K562 (cell line): ENCODE measurements at regions not wholly inside any gene's neighbourhood (a gene's known extent, or its start where the extent isn't known, plus 50 kb on each side); places are given as distances from the start of the nearest gene placed in this dataset.

Experiments
- ATAC-seq: fragments of 200-7000 bp; cut with Tn5 transposase; 3 replicates; pipeline ENCODE4 v1.9.1; 2020; ENCODE audit warnings: moderate library complexity
- BruUV-seq: library from RNA; stranded (reverse); fragments of 400-500 nt; replicated peaks from 2 replicates; lab custom pipeline; 2021; lab: Mats Ljungman, UMichigan
- CTCF ChIA-PET: fragments of 300-600 bp; formaldehyde crosslinking; extraction: SDS; loops from one replicate; lab custom pipeline; 2021; ENCODE audit warnings: low intra/inter-chr PET ratio; lab: Yijun Ruan, JAX
- POLR2A ChIA-PET: fragments of 300-600, 350-650 bp; sonication (Branson Sonifier 250); formaldehyde crosslinking; extraction: SDS; loops from one replicate; lab custom pipeline; 2021; ENCODE audit warnings: antibody characterized with exemption, inconsistent platforms; lab: Yijun Ruan, JAX
- DNase-seq, 4 experiments: peaks; one replicate each; pipeline versions ENCODE4 v3.0.0 to v3.0.0-alpha.2; 2011 to 2018; ENCODE audit warnings: low spot score in 3 of 4, mixed read lengths in 3 of 4; ENCODE audit errors: extremely low read depth in 1 of 4
- FAIRE-seq: peaks from 2 replicates; lab custom pipeline; 2011; peaks lifted over from hg19 to GRCh38; lab: Jason Lieb, UNC
- H2AFZ ChIP-seq: 2 replicates; pipeline ENCODE4 v1.6.0; 2011; ENCODE audit warnings: low read depth, low read length, control low read depth, inconsistent platforms
- H3K27ac ChIP-seq: fragments of 200-600 bp; 3 replicates; pipeline ENCODE4 v1.8.0; 2011; ENCODE audit warnings: low read depth, mild to moderate bottlenecking, control low read depth, inconsistent platforms, low read length, moderate library complexity, mixed read lengths; ENCODE audit errors: extremely low read depth
- H3K27me3 ChIP-seq, 2 experiments: fragments of 300-600 bp in 1 of 2; 2 replicates in 1 of 2; 3 replicates in 1 of 2; pipeline versions ENCODE4 v1.6.0 to v1.8.0; 2011; ENCODE audit warnings: inconsistent platforms in 2 of 2, low read length in 2 of 2, mild to moderate bottlenecking in 1 of 2, mixed read lengths in 1 of 2, moderate library complexity in 1 of 2; ENCODE audit not compliant: control insufficient read depth in 2 of 2, insufficient read depth in 2 of 2
- H3K36me3 ChIP-seq: fragments of 300-600 bp; 3 replicates; pipeline ENCODE4 v1.8.0; 2011; ENCODE audit warnings: mild to moderate bottlenecking, low read length, inconsistent platforms; ENCODE audit not compliant: control insufficient read depth, insufficient read depth
- H3K4me1 ChIP-seq, 2 experiments: fragments of 200-600 bp in 1 of 2; replicated peaks in 1 of 2; 2 replicates in 1 of 2; 3 replicates in 1 of 2; pipeline versions ENCODE4 v1.5.1 to v1.8.0; 2011; ENCODE audit warnings: inconsistent platforms in 2 of 2, low read length in 2 of 2, mild to moderate bottlenecking in 1 of 2, mixed read lengths in 1 of 2, moderate library complexity in 1 of 2; ENCODE audit not compliant: control insufficient read depth in 2 of 2, insufficient read depth in 2 of 2
- H3K4me2 ChIP-seq: 2 replicates; pipeline ENCODE4 v1.6.1; 2011; ENCODE audit warnings: low read length, control low read depth, inconsistent platforms, mixed read lengths; ENCODE audit not compliant: insufficient read depth
- H3K4me3 ChIP-seq: fragments of 200-600 bp; sonication (generic), shearing (Covaris generic); 2 replicates; pipeline ENCODE4 v1.5.1; 2016; ENCODE audit warnings: control low read depth, inconsistent platforms
- H3K79me2 ChIP-seq: fragments of 200-600 bp; 3 replicates; pipeline ENCODE4 v1.8.0; 2011; ENCODE audit warnings: low read length, inconsistent platforms; ENCODE audit not compliant: control insufficient read depth, insufficient read depth
- H3K9ac ChIP-seq, 2 experiments: 2 replicates each; pipeline versions ENCODE4 v1.6.0 to v1.6.1; 2011; ENCODE audit warnings: low read depth in 2 of 2, low read length in 2 of 2, control low read depth in 1 of 2, inconsistent platforms in 1 of 2, mild to moderate bottlenecking in 1 of 2, mixed read lengths in 1 of 2; ENCODE audit not compliant: insufficient read depth in 1 of 2
- H3K9me1 ChIP-seq: one replicate; pipeline ENCODE4 v1.6.0; 2011; ENCODE audit warnings: inconsistent platforms, mild to moderate bottlenecking, low read length, moderate library complexity; ENCODE audit not compliant: control insufficient read depth, insufficient read depth
- H3K9me3 ChIP-seq: replicated peaks from 2 replicates; pipeline ENCODE4 v1.5.1; 2011; ENCODE audit warnings: low read depth, low read length, inconsistent platforms; ENCODE audit not compliant: control insufficient read depth, insufficient read depth
- H4K20me1 ChIP-seq: replicated peaks from 2 replicates; pipeline ENCODE4 v1.6.1; 2011; ENCODE audit warnings: low read length, inconsistent platforms, mixed read lengths; ENCODE audit not compliant: control insufficient read depth, insufficient read depth
- CBX1 ChIP-seq: sonication (generic); IDR thresholded peaks from 2 replicates; pipeline ENCODE4 v1.6.1; 2016; ENCODE audit warnings: antibody characterized with exemption, low read depth, mild to moderate bottlenecking
- DNMT1 ChIP-seq: fragments of 450-650 bp; IDR thresholded peaks from 2 replicates; pipeline ENCODE4 v1.6.1; 2016; ENCODE audit warnings: antibody characterized with exemption, mild to moderate bottlenecking
- DPF2 ChIP-seq: fragments of 450-650 bp; IDR thresholded peaks from 2 replicates; pipeline ENCODE4 v1.6.1; 2016
- ELF4 ChIP-seq: fragments of 450-650 bp; formaldehyde crosslinking; IDR thresholded peaks from 2 replicates; pipeline ENCODE4 v1.4.0; 2022; ENCODE audit warnings: missing genetic modification characterization
- LEF1 ChIP-seq: fragments of 450-650 bp; IDR thresholded peaks from 2 replicates; pipeline ENCODE4 v1.6.1; 2016; ENCODE audit warnings: mild to moderate bottlenecking
- NEUROD1 ChIP-seq: fragments of 150-350 bp; IDR thresholded peaks from 2 replicates; pipeline ENCODE4 v1.6.1; 2014; ENCODE audit warnings: borderline replicate concordance, low read length, low read depth; ENCODE audit not compliant: partially characterized antibody
- SAFB2 ChIP-seq: fragments of 200-400 bp; formaldehyde crosslinking; IDR thresholded peaks from 2 replicates; pipeline ENCODE4 v1.6.1; 2018; ENCODE audit warnings: borderline replicate concordance, low read length, low read depth, moderate library complexity; ENCODE audit not compliant: severe bottlenecking
- SMARCE1 ChIP-seq: fragments of 450-650 bp; IDR thresholded peaks from 2 replicates; pipeline ENCODE4 v1.7.1; 2016; ENCODE audit warnings: mild to moderate bottlenecking
- SUPT5H ChIP-seq: fragments of 450-650 bp; IDR thresholded peaks from 2 replicates; pipeline ENCODE4 v1.6.1; 2016
- ZC3H4 ChIP-seq: sonication (generic); formaldehyde crosslinking; IDR thresholded peaks from 2 replicates; pipeline ENCODE4 v1.9.0; 2021; ENCODE audit warnings: missing genetic modification reagents, borderline replicate concordance
- WGBS: fragments of 100-300 bp; shearing (Covaris generic); methylation state at CpG from one replicate; pipeline ENCODE4 v1.1.6; 2016; ENCODE audit warnings: low coverage, mixed read lengths; ENCODE audit not compliant: insufficient coverage; ENCODE audit errors: missing lambda C conversion rate; 5-methylcytosine and 5-hydroxymethylcytosine counted together
- in situ Hi-C: fragments of 300-500 bp; cut with MboI; formaldehyde crosslinking; loops from 4 replicates; pipeline ENCODE4 v1.15.0; 2018; ENCODE audit warnings: inconsistent platforms, mixed read lengths
- intact Hi-C: fragments of 100-400 bp; cut with micrococcal nuclease; formaldehyde crosslinking; loops from 2 replicates; pipeline ENCODE4 v1.14.2; 2022
- TF ChIP-seq, protein P1 (sequence below), 2 experiments: fragments of 450-650 bp; IDR thresholded peaks; 2 replicates each; pipeline ENCODE4 v1.6.1; 2018; ENCODE audit warnings: mild to moderate bottlenecking in 2 of 2, low read depth in 1 of 2; ENCODE audit not compliant: partially characterized antibody in 2 of 2
- TF ChIP-seq, protein P2 (sequence below): fragments of 450-650 bp; formaldehyde crosslinking; IDR thresholded peaks from 2 replicates; pipeline ENCODE4 v1.4.0; 2022; ENCODE audit warnings: missing genetic modification characterization
- TF ChIP-seq, protein P3 (sequence below): sonication (generic); formaldehyde crosslinking; IDR thresholded peaks from 2 replicates; pipeline ENCODE4 v1.8.0; 2023; ENCODE audit warnings: missing genetic modification reagents, mild to moderate bottlenecking, borderline replicate concordance

DNA sequence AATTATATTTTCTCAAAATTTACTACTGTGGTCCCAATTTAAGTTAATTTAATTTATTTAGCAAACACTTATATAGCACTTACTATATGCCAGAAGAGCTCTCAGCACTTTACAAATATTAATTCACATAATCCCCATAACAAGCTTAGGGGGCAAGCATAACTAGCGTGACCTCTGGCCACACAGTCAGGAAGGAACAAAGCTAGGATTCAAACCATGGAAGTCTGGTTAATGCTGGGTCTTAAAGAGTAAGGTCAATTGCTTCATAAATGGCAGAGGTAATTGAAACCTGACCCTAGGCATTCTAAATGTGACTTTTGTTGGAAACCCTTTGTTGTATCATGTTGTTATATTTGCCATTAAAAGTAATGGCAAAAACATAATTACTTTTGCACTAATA is 279.5 kb upstream of the EMCN start (continued):
- TF ChIP-seq, protein P1, sequence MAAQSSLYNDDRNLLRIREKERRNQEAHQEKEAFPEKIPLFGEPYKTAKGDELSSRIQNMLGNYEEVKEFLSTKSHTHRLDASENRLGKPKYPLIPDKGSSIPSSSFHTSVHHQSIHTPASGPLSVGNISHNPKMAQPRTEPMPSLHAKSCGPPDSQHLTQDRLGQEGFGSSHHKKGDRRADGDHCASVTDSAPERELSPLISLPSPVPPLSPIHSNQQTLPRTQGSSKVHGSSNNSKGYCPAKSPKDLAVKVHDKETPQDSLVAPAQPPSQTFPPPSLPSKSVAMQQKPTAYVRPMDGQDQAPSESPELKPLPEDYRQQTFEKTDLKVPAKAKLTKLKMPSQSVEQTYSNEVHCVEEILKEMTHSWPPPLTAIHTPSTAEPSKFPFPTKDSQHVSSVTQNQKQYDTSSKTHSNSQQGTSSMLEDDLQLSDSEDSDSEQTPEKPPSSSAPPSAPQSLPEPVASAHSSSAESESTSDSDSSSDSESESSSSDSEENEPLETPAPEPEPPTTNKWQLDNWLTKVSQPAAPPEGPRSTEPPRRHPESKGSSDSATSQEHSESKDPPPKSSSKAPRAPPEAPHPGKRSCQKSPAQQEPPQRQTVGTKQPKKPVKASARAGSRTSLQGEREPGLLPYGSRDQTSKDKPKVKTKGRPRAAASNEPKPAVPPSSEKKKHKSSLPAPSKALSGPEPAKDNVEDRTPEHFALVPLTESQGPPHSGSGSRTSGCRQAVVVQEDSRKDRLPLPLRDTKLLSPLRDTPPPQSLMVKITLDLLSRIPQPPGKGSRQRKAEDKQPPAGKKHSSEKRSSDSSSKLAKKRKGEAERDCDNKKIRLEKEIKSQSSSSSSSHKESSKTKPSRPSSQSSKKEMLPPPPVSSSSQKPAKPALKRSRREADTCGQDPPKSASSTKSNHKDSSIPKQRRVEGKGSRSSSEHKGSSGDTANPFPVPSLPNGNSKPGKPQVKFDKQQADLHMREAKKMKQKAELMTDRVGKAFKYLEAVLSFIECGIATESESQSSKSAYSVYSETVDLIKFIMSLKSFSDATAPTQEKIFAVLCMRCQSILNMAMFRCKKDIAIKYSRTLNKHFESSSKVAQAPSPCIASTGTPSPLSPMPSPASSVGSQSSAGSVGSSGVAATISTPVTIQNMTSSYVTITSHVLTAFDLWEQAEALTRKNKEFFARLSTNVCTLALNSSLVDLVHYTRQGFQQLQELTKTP (IDR thresholded peaks at IDR 0.05; ENCODE audit: low read depth in 1 of 2, partially characterized antibody in 2 of 2): no peak
- TF ChIP-seq CBX1: no peak
- no peak for TF ChIP-seq DPF2
- TF ChIP-seq ELF4 (CRISPR knock-in tag): no peak
- TF ChIP-seq LEF1: no peak
- TF ChIP-seq SUPT5H: no peak
- no peak for TF ChIP-seq ZC3H4
- TF ChIP-seq SMARCE1: no peak

DNA sequence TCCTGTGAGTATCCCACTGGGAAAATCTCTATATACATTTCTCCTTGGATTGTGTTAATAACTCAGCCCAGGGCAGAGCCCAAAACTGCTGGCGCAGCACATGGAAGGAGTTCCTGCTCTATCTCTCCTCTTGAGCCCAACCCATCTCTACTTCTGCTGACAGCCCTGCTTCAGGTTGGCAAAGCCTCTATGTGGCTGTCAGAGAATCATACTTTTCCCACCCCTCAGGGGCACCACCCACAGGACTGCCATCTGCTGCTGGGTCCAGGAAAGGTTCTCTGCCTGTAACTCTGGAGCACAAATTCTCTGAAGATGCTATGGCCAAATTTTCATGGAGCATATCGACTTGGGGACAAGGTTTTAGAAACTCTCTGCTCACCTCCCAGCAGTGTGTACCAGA is 278.5 kb upstream of the EMCN start:
- Histone ChIP-seq H3K36me3 (no peaks in the 10 kb centered on the region), H3K9me1 (no peaks in the 10 kb centered on the region), H3K9me3 (no peaks in the 10 kb centered on the region), H3K4me3 (no peak overlapping the region), H3K4me1 (no peaks in the 10 kb centered on the region), H2AFZ (no peak overlapping the region), H4K20me1 (no peaks in the 10 kb centered on the region), H3K27ac (no peak overlapping the region), H3K4me2 (no peak overlapping the region), H3K79me2 (no peaks in the 10 kb centered on the region), H3K9ac (no peak overlapping the region), H3K27me3 (no peaks in the 10 kb centered on the region)
- ChIA-PET CTCF (no interaction called here), POLR2A (no interaction called here)
- in situ Hi-C loops: no loop called here
- no peak for FAIRE-seq
- BruUV-seq: no TSS peak
- intact Hi-C loops: no loop called here
- no peak for ATAC-seq
- 7% methylated on average over 2 of the region's 2 CpGs for WGBS
- no peak for DNase-seq
- TF ChIP-seq, protein P2, sequence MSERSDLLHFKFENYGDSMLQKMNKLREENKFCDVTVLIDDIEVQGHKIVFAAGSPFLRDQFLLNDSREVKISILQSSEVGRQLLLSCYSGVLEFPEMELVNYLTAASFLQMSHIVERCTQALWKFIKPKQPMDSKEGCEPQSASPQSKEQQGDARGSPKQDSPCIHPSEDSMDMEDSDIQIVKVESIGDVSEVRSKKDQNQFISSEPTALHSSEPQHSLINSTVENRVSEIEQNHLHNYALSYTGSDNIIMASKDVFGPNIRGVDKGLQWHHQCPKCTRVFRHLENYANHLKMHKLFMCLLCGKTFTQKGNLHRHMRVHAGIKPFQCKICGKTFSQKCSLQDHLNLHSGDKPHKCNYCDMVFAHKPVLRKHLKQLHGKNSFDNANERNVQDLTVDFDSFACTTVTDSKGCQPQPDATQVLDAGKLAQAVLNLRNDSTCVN (CRISPR knock-in tag): no peak
- no peak for TF ChIP-seq NEUROD1
- TF ChIP-seq, protein P3, sequence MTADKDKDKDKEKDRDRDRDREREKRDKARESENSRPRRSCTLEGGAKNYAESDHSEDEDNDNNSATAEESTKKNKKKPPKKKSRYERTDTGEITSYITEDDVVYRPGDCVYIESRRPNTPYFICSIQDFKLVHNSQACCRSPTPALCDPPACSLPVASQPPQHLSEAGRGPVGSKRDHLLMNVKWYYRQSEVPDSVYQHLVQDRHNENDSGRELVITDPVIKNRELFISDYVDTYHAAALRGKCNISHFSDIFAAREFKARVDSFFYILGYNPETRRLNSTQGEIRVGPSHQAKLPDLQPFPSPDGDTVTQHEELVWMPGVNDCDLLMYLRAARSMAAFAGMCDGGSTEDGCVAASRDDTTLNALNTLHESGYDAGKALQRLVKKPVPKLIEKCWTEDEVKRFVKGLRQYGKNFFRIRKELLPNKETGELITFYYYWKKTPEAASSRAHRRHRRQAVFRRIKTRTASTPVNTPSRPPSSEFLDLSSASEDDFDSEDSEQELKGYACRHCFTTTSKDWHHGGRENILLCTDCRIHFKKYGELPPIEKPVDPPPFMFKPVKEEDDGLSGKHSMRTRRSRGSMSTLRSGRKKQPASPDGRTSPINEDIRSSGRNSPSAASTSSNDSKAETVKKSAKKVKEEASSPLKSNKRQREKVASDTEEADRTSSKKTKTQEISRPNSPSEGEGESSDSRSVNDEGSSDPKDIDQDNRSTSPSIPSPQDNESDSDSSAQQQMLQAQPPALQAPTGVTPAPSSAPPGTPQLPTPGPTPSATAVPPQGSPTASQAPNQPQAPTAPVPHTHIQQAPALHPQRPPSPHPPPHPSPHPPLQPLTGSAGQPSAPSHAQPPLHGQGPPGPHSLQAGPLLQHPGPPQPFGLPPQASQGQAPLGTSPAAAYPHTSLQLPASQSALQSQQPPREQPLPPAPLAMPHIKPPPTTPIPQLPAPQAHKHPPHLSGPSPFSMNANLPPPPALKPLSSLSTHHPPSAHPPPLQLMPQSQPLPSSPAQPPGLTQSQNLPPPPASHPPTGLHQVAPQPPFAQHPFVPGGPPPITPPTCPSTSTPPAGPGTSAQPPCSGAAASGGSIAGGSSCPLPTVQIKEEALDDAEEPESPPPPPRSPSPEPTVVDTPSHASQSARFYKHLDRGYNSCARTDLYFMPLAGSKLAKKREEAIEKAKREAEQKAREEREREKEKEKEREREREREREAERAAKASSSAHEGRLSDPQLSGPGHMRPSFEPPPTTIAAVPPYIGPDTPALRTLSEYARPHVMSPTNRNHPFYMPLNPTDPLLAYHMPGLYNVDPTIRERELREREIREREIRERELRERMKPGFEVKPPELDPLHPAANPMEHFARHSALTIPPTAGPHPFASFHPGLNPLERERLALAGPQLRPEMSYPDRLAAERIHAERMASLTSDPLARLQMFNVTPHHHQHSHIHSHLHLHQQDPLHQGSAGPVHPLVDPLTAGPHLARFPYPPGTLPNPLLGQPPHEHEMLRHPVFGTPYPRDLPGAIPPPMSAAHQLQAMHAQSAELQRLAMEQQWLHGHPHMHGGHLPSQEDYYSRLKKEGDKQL: no peak
- no peak for TF ChIP-seq SAFB2
- TF ChIP-seq DNMT1: no peak
